ENCODE measurements at regions not wholly inside any gene's neighbourhood (a gene's known extent, or its start where the extent isn't known, plus 50 kb on each side); places are given as distances from the start of the nearest gene placed in this dataset.

DNA sequence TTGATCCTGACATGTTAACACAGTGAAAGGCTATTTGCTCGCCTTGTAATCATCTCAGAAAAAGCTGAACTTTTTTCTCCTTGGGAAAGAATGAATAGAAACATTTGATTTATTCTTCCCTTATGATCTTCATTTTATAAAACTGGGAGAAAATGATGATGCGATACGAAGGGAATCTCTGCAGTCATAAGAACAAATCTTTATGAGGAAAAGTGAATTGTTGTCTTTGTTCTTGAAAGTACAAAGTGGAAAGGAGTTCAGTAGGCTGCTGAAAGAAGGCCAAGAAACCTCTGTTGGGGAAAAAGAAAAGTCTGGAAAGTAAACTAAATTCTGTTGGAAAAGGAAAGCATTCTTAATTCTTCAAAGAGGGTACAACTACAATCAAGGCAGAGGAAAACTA, 248.8 kb downstream of the NSUN3 start (continued):
- TF ChIP-seq NANOG (IDR thresholded peaks at IDR 0.05; ENCODE audit: insufficient read depth, low read depth, low read length, poor library complexity, severe bottlenecking) (no peak), POU5F1 (IDR thresholded peaks at IDR 0.05; ENCODE audit: low read depth, low read length) (no peak), ATF3 (IDR thresholded peaks at IDR 0.05; ENCODE audit: insufficient read depth, low read depth, low read length) (no peak), BCL11A (IDR thresholded peaks at IDR 0.05; ENCODE audit: low read depth in 2 of 2, low read length in 2 of 2) (no peak), POLR2AphosphoS5 (IDR thresholded peaks at IDR 0.05; ENCODE audit: low read depth, low read length) (no peak)

All from H1 (cell line).